H1 (cell line): ENCODE measurements at regions not wholly inside any gene's neighbourhood (a gene's known extent, or its start where the extent isn't known, plus 50 kb on each side); places are given as distances from the start of the nearest gene placed in this dataset.
"Not testable (repeated sequence)": the region's sequence is repeated elsewhere in the genome, so short reads cannot be mapped to it uniquely, and the experiment has no call there.

Experiments
- CTCF ChIA-PET: fragments of 300-600 bp; sonication (Branson Sonifier 250); formaldehyde crosslinking; loops from one replicate; lab custom pipeline; 2021; ENCODE audit not compliant: partially characterized antibody; lab: Charles Lee
- POLR2A ChIA-PET: fragments of 300-600 bp; sonication (Branson Sonifier 250); formaldehyde crosslinking; loops from one replicate; lab custom pipeline; 2021; ENCODE audit warnings: inconsistent platforms; ENCODE audit not compliant: partially characterized antibody; lab: Charles Lee
- DNase-seq, 2 experiments: peaks; one replicate each; pipeline versions ENCODE4 v3.0.0 to v3.0.0-alpha.2; 2010 to 2022; ENCODE audit warnings: low spot score in 2 of 2, low read depth in 1 of 2, mixed read lengths in 1 of 2
- FAIRE-seq: peaks from 2 replicates; lab custom pipeline; 2011; peaks lifted over from hg19 to GRCh38; lab: Jason Lieb, UNC
- H2AFZ ChIP-seq: 2 replicates; pipeline ENCODE4 v1.8.1; 2012; ENCODE audit warnings: low read length, inconsistent platforms
- H2AK5ac ChIP-seq: 2 replicates; pipeline ENCODE4 v1.6.1; 2013; ENCODE audit warnings: low read depth, low read length
- H2BK120ac ChIP-seq: replicated peaks from 2 replicates; pipeline ENCODE3; 2013; ENCODE audit warnings: low read depth, low read length, inconsistent platforms
- H2BK12ac ChIP-seq: 2 replicates; pipeline ENCODE4 v1.6.1; 2013; ENCODE audit warnings: low read depth, low read length
- H2BK15ac ChIP-seq: 2 replicates; pipeline ENCODE4 v1.6.1; 2013; ENCODE audit warnings: low read length
- H2BK20ac ChIP-seq: 2 replicates; pipeline ENCODE4 v1.6.1; 2013; ENCODE audit warnings: low read length
- H2BK5ac ChIP-seq: 2 replicates; pipeline ENCODE4 v1.6.1; 2013; ENCODE audit warnings: low read depth, low read length
- H3K14ac ChIP-seq: 2 replicates; pipeline ENCODE4 v1.6.1; 2013; ENCODE audit warnings: inconsistent platforms; ENCODE audit not compliant: insufficient read length
- H3K18ac ChIP-seq: 2 replicates; pipeline ENCODE4 v1.6.1; 2013; ENCODE audit warnings: low read length; ENCODE audit errors: extremely low read depth
- H3K23ac ChIP-seq: 2 replicates; pipeline ENCODE4 v1.6.1; 2013; ENCODE audit warnings: inconsistent platforms; ENCODE audit not compliant: insufficient read length
- H3K23me2 ChIP-seq: 2 replicates; pipeline ENCODE4 v1.6.1; 2013; ENCODE audit warnings: low read depth, low read length
- H3K27ac ChIP-seq: 2 replicates; pipeline ENCODE4 v1.6.1; 2011; ENCODE audit warnings: low read depth, low read length, inconsistent platforms
- H3K27me3 ChIP-seq, 4 experiments: replicated peaks in 1 of 4; 1 replicate in 1 of 4; 2 replicates in 3 of 4; pipeline versions ENCODE4 v1.6.1 to v1.8.1; 2011 to 2013; ENCODE audit warnings: low read length in 3 of 4, mild to moderate bottlenecking in 3 of 4, inconsistent platforms in 2 of 4, mixed read lengths in 2 of 4, moderate library complexity in 1 of 4; ENCODE audit not compliant: control insufficient read depth in 3 of 4, insufficient read depth in 3 of 4; ENCODE audit errors: extremely low read depth in 1 of 4
- H3K36me3 ChIP-seq, 4 experiments: 2 replicates each; pipeline versions ENCODE4 v1.6.1 to v1.8.1; 2011 to 2013; ENCODE audit warnings: mild to moderate bottlenecking in 4 of 4, low read length in 3 of 4, moderate library complexity in 2 of 4, control low read depth in 1 of 4, inconsistent platforms in 1 of 4; ENCODE audit not compliant: insufficient read depth in 4 of 4, control insufficient read depth in 2 of 4
- H3K4ac ChIP-seq: replicated peaks from 2 replicates; pipeline ENCODE3; 2013; ENCODE audit warnings: low read length, low read depth, mixed read lengths, inconsistent platforms; ENCODE audit not compliant: insufficient read length
- H3K4me1 ChIP-seq, 4 experiments: replicated peaks in 1 of 4; 1 replicate in 1 of 4; 2 replicates in 3 of 4; pipeline versions ENCODE4 v1.6.1 to v1.8.1; 2011 to 2013; ENCODE audit warnings: low read length in 3 of 4, inconsistent platforms in 2 of 4, mixed read lengths in 1 of 4; ENCODE audit not compliant: insufficient read depth in 4 of 4, control insufficient read depth in 3 of 4
- H3K4me2 ChIP-seq, 2 experiments: 2 replicates each; pipeline versions ENCODE4 v1.6.1 to v1.8.1; 2011 to 2013; ENCODE audit warnings: low read depth in 2 of 2, low read length in 2 of 2, control low read depth in 1 of 2, inconsistent platforms in 1 of 2, mild to moderate bottlenecking in 1 of 2; ENCODE audit not compliant: insufficient read depth in 1 of 2
- H3K4me3 ChIP-seq, 4 experiments: fragments of 200-600, 300-600 bp in 1 of 4; sonication (generic), shearing (Covaris generic), sonication (Bioruptor Twin) in 1 of 4; 2 replicates each; pipeline versions ENCODE4 v1.5.1 to v1.8.1; 2011 to 2016; ENCODE audit warnings: low read length in 4 of 4, low read depth in 3 of 4, control low read depth in 2 of 4, inconsistent platforms in 2 of 4, mild to moderate bottlenecking in 2 of 4, mixed read lengths in 1 of 4, moderate library complexity in 1 of 4; ENCODE audit not compliant: insufficient read depth in 2 of 4; ENCODE audit errors: extremely low read depth in 1 of 4
- H3K56ac ChIP-seq: replicated peaks from 2 replicates; pipeline ENCODE3; 2013; ENCODE audit warnings: low read depth, mild to moderate bottlenecking, mixed read lengths, low read length, inconsistent platforms; ENCODE audit not compliant: insufficient read length
- H3K79me1 ChIP-seq: 2 replicates; pipeline ENCODE4 v1.6.1; 2013; ENCODE audit warnings: low read depth, low read length, control low read depth
- H3K79me2 ChIP-seq, 2 experiments: 2 replicates each; pipeline versions ENCODE4 v1.6.1 to v1.8.1; 2012 to 2013; ENCODE audit warnings: low read length in 2 of 2, mild to moderate bottlenecking in 2 of 2, inconsistent platforms in 1 of 2; ENCODE audit not compliant: insufficient read depth in 2 of 2, control insufficient read depth in 1 of 2
- H3K9ac ChIP-seq, 4 experiments: replicated peaks in 1 of 4; 1 replicate in 1 of 4; 2 replicates in 3 of 4; pipeline versions ENCODE4 v1.6.1 to v1.8.1; 2011 to 2013; ENCODE audit warnings: low read depth in 3 of 4, low read length in 3 of 4, control low read depth in 2 of 4, mild to moderate bottlenecking in 2 of 4, moderate library complexity in 2 of 4, inconsistent platforms in 1 of 4; ENCODE audit errors: extremely low read depth in 1 of 4
- H3K9me3 ChIP-seq, 2 experiments: 2 replicates each; pipeline versions ENCODE4 v1.6.1 to v1.8.1; 2012 to 2013; ENCODE audit warnings: mild to moderate bottlenecking in 2 of 2, moderate library complexity in 2 of 2, control low read depth in 1 of 2, inconsistent platforms in 1 of 2, low read depth in 1 of 2, low read length in 1 of 2, mixed read lengths in 1 of 2; ENCODE audit not compliant: insufficient read depth in 2 of 2
- H4K20me1 ChIP-seq, 2 experiments: replicated peaks in 1 of 2; 2 replicates each; pipeline versions ENCODE3 to v1.8.1; 2011 to 2013; ENCODE audit warnings: inconsistent platforms in 2 of 2, low read length in 2 of 2, mild to moderate bottlenecking in 1 of 2; ENCODE audit not compliant: insufficient read depth in 2 of 2, control insufficient read depth in 1 of 2
- H4K5ac ChIP-seq: 2 replicates; pipeline ENCODE4 v1.6.1; 2013; ENCODE audit warnings: low read length, low read depth, mixed read lengths, inconsistent platforms; ENCODE audit not compliant: insufficient read length
- H4K8ac ChIP-seq: 2 replicates; pipeline ENCODE4 v1.8.0; 2013; ENCODE audit warnings: mild to moderate bottlenecking, moderate library complexity, low read length, inconsistent platforms; ENCODE audit not compliant: insufficient read depth; ENCODE audit errors: extremely low read depth
- H4K91ac ChIP-seq: replicated peaks from 2 replicates; pipeline ENCODE3; 2013; ENCODE audit warnings: low read length, mixed read lengths, inconsistent platforms; ENCODE audit not compliant: insufficient read length
- CHD2 ChIP-seq: IDR thresholded peaks from 2 replicates; pipeline ENCODE4 v1.6.1; 2012; ENCODE audit warnings: low read length, improper control_type of control experiment
- EGR1 ChIP-seq: IDR thresholded peaks from 2 replicates; pipeline ENCODE4 v1.6.1; 2011; ENCODE audit warnings: low read depth, low read length, borderline replicate concordance
- EP300 ChIP-seq, 2 experiments: IDR thresholded peaks; 1 replicate in 1 of 2; 2 replicates in 1 of 2; pipeline ENCODE4 v1.6.1; 2011 to 2012; ENCODE audit warnings: low read depth in 2 of 2, low read length in 2 of 2, mild to moderate bottlenecking in 2 of 2, borderline replicate concordance in 1 of 2, inconsistent platforms in 1 of 2, moderate library complexity in 1 of 2
- HDAC2 ChIP-seq, 2 experiments: fragments of 300-600 bp in 1 of 2; sonication (generic) in 1 of 2; IDR thresholded peaks; 2 replicates each; pipeline ENCODE4 v1.6.1; 2011 to 2012; ENCODE audit warnings: low read depth in 2 of 2, low read length in 2 of 2, mild to moderate bottlenecking in 2 of 2, moderate library complexity in 2 of 2, borderline replicate concordance in 1 of 2, inconsistent platforms in 1 of 2
- KDM1A ChIP-seq: fragments of 200-600, 300-600 bp; sonication (generic); IDR thresholded peaks from 2 replicates; pipeline ENCODE4 v1.7.1; 2016; ENCODE audit warnings: mild to moderate bottlenecking, low read length, borderline replicate concordance
- TCF12 ChIP-seq: IDR thresholded peaks from 2 replicates; pipeline ENCODE4 v1.6.1; 2011; ENCODE audit warnings: low read depth, mild to moderate bottlenecking, low read length
- WGBS, 2 experiments: shearing (Covaris generic) in 1 of 2; methylation state at CpG; one replicate each; pipeline versions ENCODE4 v1.1.6 to v1.1.7; 2013 to 2015; ENCODE audit warnings: low lambda C conversion rate in 2 of 2, mixed read lengths in 2 of 2, inconsistent platforms in 1 of 2, low coverage in 1 of 2, missing lambda C conversion rate in 1 of 2; ENCODE audit not compliant: insufficient replicate concordance in 2 of 2, insufficient coverage in 1 of 2, insufficient read length in 1 of 2; ENCODE audit errors: extremely low coverage in 1 of 2, missing lambda C conversion rate in 1 of 2; 5-methylcytosine and 5-hydroxymethylcytosine counted together
- TF ChIP-seq, protein P1 (sequence below): IDR thresholded peaks from 2 replicates; pipeline ENCODE4 v1.6.1; 2012; ENCODE audit warnings: inconsistent platforms
- TF ChIP-seq, protein P2 (sequence below), 3 experiments: IDR thresholded peaks; 1 replicate in 2 of 3; 2 replicates in 1 of 3; pipeline versions ENCODE4 v1.5.1 to v1.6.1; 2011; ENCODE audit warnings: low read length in 3 of 3, mild to moderate bottlenecking in 3 of 3, inconsistent platforms in 2 of 3, low read depth in 1 of 3, moderate library complexity in 1 of 3; ENCODE audit not compliant: insufficient read depth in 1 of 3; ENCODE audit errors: control extremely low read depth in 1 of 3

GRCh38 chr17:30697619-30698460, 126.7 kb downstream of the CRLF3 start:
- POLR2A ChIA-PET: interaction anchor here (1.0 to 2.6 kb wide), 3 partner anchors 8 to 10 kb away, joined by 3 to 9 read pairs (median 8); no protein-coding TSS in a partner anchor
- H3K27me3 ChIP-seq: not testable (repeated sequence)
- TF ChIP-seq, protein P1, sequence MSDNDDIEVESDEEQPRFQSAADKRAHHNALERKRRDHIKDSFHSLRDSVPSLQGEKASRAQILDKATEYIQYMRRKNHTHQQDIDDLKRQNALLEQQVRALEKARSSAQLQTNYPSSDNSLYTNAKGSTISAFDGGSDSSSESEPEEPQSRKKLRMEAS: peak; percentile 42; the same call in 1 of the 2 replicates
- TF ChIP-seq KDM1A: peak; percentile 65; the same call in 1 of the 2 replicates
- peak; percentile 86 for TF ChIP-seq TCF12
- peak; percentile 72 for TF ChIP-seq EGR1
- peak in 1 of 2 experiments; percentile 13; a peak in 1 of 3 replicates for TF ChIP-seq EP300 (IDR thresholded peaks at IDR 0.05; ENCODE audit: borderline replicate concordance in 1 of 2, low read depth in 2 of 2, low read length in 2 of 2)
- peak; percentile 39; the same call in 1 of the 2 replicates for TF ChIP-seq CHD2
- peak in 1 of 2 experiments; percentile 33; a peak in 1 of 4 replicates for TF ChIP-seq HDAC2 (IDR thresholded peaks at IDR 0.05; ENCODE audit: borderline replicate concordance in 1 of 2, low read depth in 2 of 2, low read length in 2 of 2)
- TF ChIP-seq, protein P2, sequence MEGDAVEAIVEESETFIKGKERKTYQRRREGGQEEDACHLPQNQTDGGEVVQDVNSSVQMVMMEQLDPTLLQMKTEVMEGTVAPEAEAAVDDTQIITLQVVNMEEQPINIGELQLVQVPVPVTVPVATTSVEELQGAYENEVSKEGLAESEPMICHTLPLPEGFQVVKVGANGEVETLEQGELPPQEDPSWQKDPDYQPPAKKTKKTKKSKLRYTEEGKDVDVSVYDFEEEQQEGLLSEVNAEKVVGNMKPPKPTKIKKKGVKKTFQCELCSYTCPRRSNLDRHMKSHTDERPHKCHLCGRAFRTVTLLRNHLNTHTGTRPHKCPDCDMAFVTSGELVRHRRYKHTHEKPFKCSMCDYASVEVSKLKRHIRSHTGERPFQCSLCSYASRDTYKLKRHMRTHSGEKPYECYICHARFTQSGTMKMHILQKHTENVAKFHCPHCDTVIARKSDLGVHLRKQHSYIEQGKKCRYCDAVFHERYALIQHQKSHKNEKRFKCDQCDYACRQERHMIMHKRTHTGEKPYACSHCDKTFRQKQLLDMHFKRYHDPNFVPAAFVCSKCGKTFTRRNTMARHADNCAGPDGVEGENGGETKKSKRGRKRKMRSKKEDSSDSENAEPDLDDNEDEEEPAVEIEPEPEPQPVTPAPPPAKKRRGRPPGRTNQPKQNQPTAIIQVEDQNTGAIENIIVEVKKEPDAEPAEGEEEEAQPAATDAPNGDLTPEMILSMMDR (IDR thresholded peaks at IDR 0.05; ENCODE audit: control extremely low read depth in 1 of 3, insufficient read depth in 1 of 3, low read depth in 1 of 3, low read length in 3 of 3): peak; percentile 67 to 77 (median 67)

More at GRCh38 chr17:30697619-30698460, 126.7 kb downstream of the CRLF3 start:
- H2AK5ac ChIP-seq, H3K23me2 ChIP-seq, H2BK15ac ChIP-seq, H2AFZ ChIP-seq, FAIRE-seq, H3K27ac ChIP-seq, H3K4me1 ChIP-seq, H3K56ac ChIP-seq, H3K9me3 ChIP-seq, H3K9ac ChIP-seq, H2BK5ac ChIP-seq, H3K36me3 ChIP-seq, H4K8ac ChIP-seq, H3K79me1 ChIP-seq, H3K23ac ChIP-seq, H4K20me1 ChIP-seq, H2BK120ac ChIP-seq, H3K4ac ChIP-seq, H3K79me2 ChIP-seq, H3K18ac ChIP-seq, H4K5ac ChIP-seq, H2BK20ac ChIP-seq, H4K91ac ChIP-seq, H3K14ac ChIP-seq: not testable (repeated sequence)
- DNase-seq: peak; percentile 62 to 98
- WGBS, 2 experiments: 7% methylated on average over 21 of the region's 32 CpGs; no CpG with 5 or more reads in 1 of the 2 experiments
- Histone ChIP-seq H3K4me2 (peak overlapping the region; percentile 55 to 71), H2BK12ac (0 out of 2 replicates have a peak overlapping the region, but pooled peaks have one; percentile 68), H3K4me3 (peak overlapping the region; percentile 15 to 61 (median 20); a peak in 5 of 8 replicates)
- CTCF ChIA-PET: interaction anchor here (0.7 to 2.9 kb wide), 6 partner anchors 9 to 166 kb away, joined by 3 to 16 read pairs (median 4); no protein-coding TSS in a partner anchor
